Nephron progenitor cell (in vitro differentiated cells): ENCODE measurements at regions not wholly inside any gene's neighbourhood (a gene's known extent, or its start where the extent isn't known, plus 50 kb on each side); places are given as distances from the start of the nearest gene placed in this dataset.

Experiments
- DNase-seq: peaks from one replicate; pipeline ENCODE4 v3.0.0; 2021
- H3K27ac Mint-ChIP-seq: 2 replicates; pipeline ENCODE4 v1.8.0; 2021; ENCODE audit warnings: mild to moderate bottlenecking, moderate library complexity, mixed read lengths
- H3K27me3 Mint-ChIP-seq: 2 replicates; pipeline ENCODE4 v1.8.0; 2021; ENCODE audit warnings: mild to moderate bottlenecking, low read depth, mixed read lengths; ENCODE audit not compliant: poor library complexity
- H3K36me3 Mint-ChIP-seq: 2 replicates; pipeline ENCODE4 v1.8.0; 2021; ENCODE audit warnings: low read depth, mixed read lengths
- H3K4me1 Mint-ChIP-seq: 2 replicates; pipeline ENCODE4 v1.8.0; 2021; ENCODE audit warnings: mixed read lengths
- H3K4me3 Mint-ChIP-seq: 2 replicates; pipeline ENCODE4 v1.8.0; 2021; ENCODE audit warnings: mild to moderate bottlenecking, moderate library complexity, mixed read lengths
- H3K9me3 Mint-ChIP-seq: 2 replicates; pipeline ENCODE4 v1.8.0; 2021; ENCODE audit warnings: mild to moderate bottlenecking, moderate library complexity, mixed read lengths
- TF ChIP-seq, protein P1 (sequence below): fragments of 200-600 bp; sonication (generic); IDR thresholded peaks from 2 replicates; pipeline ENCODE4 v1.5.0; 2021; ENCODE audit warnings: antibody characterized with exemption

GRCh38 chr18:43539862-43540261 lies 262.6 kb upstream of the SYT4 start:
- Mint-ChIP-seq H3K27me3 (no peaks in the 10 kb centered on the region), H3K4me3 (no peak overlapping the region), H3K9me3 (peaks cover 7% of the 10 kb centered on the region), H3K4me1 (peaks cover 18% of the 10 kb centered on the region), H3K36me3 (no peaks in the 10 kb centered on the region), H3K27ac (no peak overlapping the region)
- DNase-seq, result no peak
- TF ChIP-seq, protein P1, sequence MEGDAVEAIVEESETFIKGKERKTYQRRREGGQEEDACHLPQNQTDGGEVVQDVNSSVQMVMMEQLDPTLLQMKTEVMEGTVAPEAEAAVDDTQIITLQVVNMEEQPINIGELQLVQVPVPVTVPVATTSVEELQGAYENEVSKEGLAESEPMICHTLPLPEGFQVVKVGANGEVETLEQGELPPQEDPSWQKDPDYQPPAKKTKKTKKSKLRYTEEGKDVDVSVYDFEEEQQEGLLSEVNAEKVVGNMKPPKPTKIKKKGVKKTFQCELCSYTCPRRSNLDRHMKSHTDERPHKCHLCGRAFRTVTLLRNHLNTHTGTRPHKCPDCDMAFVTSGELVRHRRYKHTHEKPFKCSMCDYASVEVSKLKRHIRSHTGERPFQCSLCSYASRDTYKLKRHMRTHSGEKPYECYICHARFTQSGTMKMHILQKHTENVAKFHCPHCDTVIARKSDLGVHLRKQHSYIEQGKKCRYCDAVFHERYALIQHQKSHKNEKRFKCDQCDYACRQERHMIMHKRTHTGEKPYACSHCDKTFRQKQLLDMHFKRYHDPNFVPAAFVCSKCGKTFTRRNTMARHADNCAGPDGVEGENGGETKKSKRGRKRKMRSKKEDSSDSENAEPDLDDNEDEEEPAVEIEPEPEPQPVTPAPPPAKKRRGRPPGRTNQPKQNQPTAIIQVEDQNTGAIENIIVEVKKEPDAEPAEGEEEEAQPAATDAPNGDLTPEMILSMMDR, result no peak

- H3K4me3 Mint-ChIP-seq, result no peak overlapping the region
- peaks cover 12% of the 10 kb centered on the region for H3K4me1 Mint-ChIP-seq
- no peak for DNase-seq
- H3K9me3 Mint-ChIP-seq, result peaks cover 12% of the 10 kb centered on the region
- no peaks in the 10 kb centered on the region for H3K36me3 Mint-ChIP-seq
- TF ChIP-seq, protein P1, result no peak
- H3K27me3 Mint-ChIP-seq, result no peaks in the 10 kb centered on the region
- no peak overlapping the region for H3K27ac Mint-ChIP-seq
These were observed 264.7 kb upstream of the SYT4 start for GRCh38 chr18:43542016-43542415.

GRCh38 chr18:43543236-43543635 lies 265.9 kb upstream of the SYT4 start:
- Mint-ChIP-seq H3K36me3 (no peaks in the 10 kb centered on the region), H3K9me3 (peaks cover 12% of the 10 kb centered on the region), H3K4me1 (peaks cover 12% of the 10 kb centered on the region), H3K27me3 (no peaks in the 10 kb centered on the region), H3K4me3 (no peak overlapping the region), H3K27ac (no peak overlapping the region)
- no peak for DNase-seq
- TF ChIP-seq, protein P1, result no peak

GRCh38 chr18:43547456-43547855 lies 270.2 kb upstream of the SYT4 start:
- H3K4me3 Mint-ChIP-seq, result no peak overlapping the region
- peaks cover 31% of the 10 kb centered on the region for H3K9me3 Mint-ChIP-seq
- H3K27me3 Mint-ChIP-seq, result no peaks in the 10 kb centered on the region
- no peaks in the 10 kb centered on the region for H3K36me3 Mint-ChIP-seq
- TF ChIP-seq, protein P1, result no peak
- no peaks in the 10 kb centered on the region for H3K4me1 Mint-ChIP-seq
- no peak overlapping the region for H3K27ac Mint-ChIP-seq
- no peak for DNase-seq

DNA sequence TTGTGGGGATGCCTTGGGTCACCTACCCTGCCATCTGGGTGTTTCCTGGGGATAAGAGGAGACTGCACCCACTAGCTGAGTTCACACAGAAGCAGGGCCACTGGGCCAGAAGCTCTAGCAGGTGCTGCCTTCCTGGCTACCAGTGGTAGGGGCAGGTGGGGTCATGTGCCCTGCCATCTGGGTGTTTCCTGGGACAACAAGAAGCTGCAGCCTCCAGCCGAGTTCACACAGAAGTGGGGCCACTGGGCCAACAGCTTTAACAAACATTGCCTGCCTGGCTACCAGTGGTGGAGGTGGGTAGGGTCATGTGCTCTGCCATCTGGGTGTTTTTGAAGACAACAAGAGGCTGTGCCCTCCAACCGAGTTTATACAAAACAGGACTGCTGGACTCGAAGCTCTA lies 282.2 kb upstream of the SYT4 start:
- H3K4me1 Mint-ChIP-seq, result peaks cover 15% of the 10 kb centered on the region
- H3K9me3 Mint-ChIP-seq, result peaks cover 20% of the 10 kb centered on the region
- TF ChIP-seq, protein P1, result no peak
- H3K27ac Mint-ChIP-seq, result no peak overlapping the region
- no peak for DNase-seq
- H3K27me3 Mint-ChIP-seq, result peaks cover 5% of the 10 kb centered on the region
- H3K4me3 Mint-ChIP-seq, result no peak overlapping the region
- peaks cover 4% of the 10 kb centered on the region for H3K36me3 Mint-ChIP-seq

GRCh38 chr18:43563780-43564179 lies 286.5 kb upstream of the SYT4 start:
- Mint-ChIP-seq H3K4me3 (no peak overlapping the region), H3K9me3 (peaks cover 1% of the 10 kb centered on the region), H3K4me1 (peaks cover 21% of the 10 kb centered on the region), H3K36me3 (no peaks in the 10 kb centered on the region), H3K27me3 (no peaks in the 10 kb centered on the region), H3K27ac (no peak overlapping the region)
- peak; percentile 26 for DNase-seq
- TF ChIP-seq, protein P1, result peak; percentile 58
